GM19043 (cell line): ENCODE measurements at regions not wholly inside any gene's neighbourhood (a gene's known extent, or its start where the extent isn't known, plus 50 kb on each side); places are given as distances from the start of the nearest gene placed in this dataset.
"Not testable (repeated sequence)": the region's sequence is repeated elsewhere in the genome, so short reads cannot be mapped to it uniquely, and the experiment has no call there.

Experiments used
- ATAC-seq: cut with Tn5 transposase; IDR thresholded peaks from one replicate; pipeline ENCODE4 v1.9.1; 2021; ENCODE audit warnings: low read depth; ENCODE audit not compliant: unreplicated experiment

- no peak for ATAC-seq
Observed at GRCh38 chr2:84160453-84160852, 298.6 kb downstream of the SUCLG1 start.

- no peak for ATAC-seq
Observed at GRCh38 chr2:84158605-84159004, 300.5 kb downstream of the SUCLG1 start.

GRCh38 chr2:84152462-84152861 is 306.6 kb downstream of the SUCLG1 start:
- ATAC-seq = no peak

GRCh38 chr2:84144345-84144744 is 314.7 kb downstream of the SUCLG1 start:
- no peak for ATAC-seq

GRCh38 chr2:84137034-84137433 is 322.0 kb downstream of the SUCLG1 start:
- ATAC-seq = no peak

GRCh38 chr2:84132370-84132769 is 326.7 kb downstream of the SUCLG1 start:
- ATAC-seq = no peak

- ATAC-seq = no peak
Observed at GRCh38 chr2:84131278-84131830, 327.7 kb downstream of the SUCLG1 start.

- no peak for ATAC-seq
Observed at GRCh38 chr2:84129018-84129417, 330.1 kb downstream of the SUCLG1 start.

- ATAC-seq = not testable (repeated sequence)
Observed at GRCh38 chr2:84127812-84128211, 331.3 kb downstream of the SUCLG1 start.

- no peak for ATAC-seq
Observed at GRCh38 chr2:84126530-84126929, 332.6 kb downstream of the SUCLG1 start.

GRCh38 chr2:84126084-84126483 is 333.0 kb downstream of the SUCLG1 start:
- ATAC-seq = no peak

- ATAC-seq = no peak
Observed at GRCh38 chr2:84116143-84116542, 342.9 kb downstream of the SUCLG1 start.

- ATAC-seq = peak; percentile 79
Observed at GRCh38 chr2:84115173-84115857, 343.8 kb downstream of the SUCLG1 start.

GRCh38 chr2:84103816-84104527 is 355.1 kb downstream of the SUCLG1 start:
- ATAC-seq = not testable (repeated sequence)

- no peak for ATAC-seq
Observed at GRCh38 chr2:84102274-84102673, 356.8 kb downstream of the SUCLG1 start.

- no peak for ATAC-seq
Observed at GRCh38 chr2:84088656-84089055, 370.4 kb downstream of the SUCLG1 start.

- ATAC-seq = no peak
Observed at GRCh38 chr2:84085562-84085961, 373.5 kb downstream of the SUCLG1 start.

- ATAC-seq = no peak
Observed at GRCh38 chr2:84084856-84085255, 374.2 kb downstream of the SUCLG1 start.

GRCh38 chr2:84083984-84084383 is 375.1 kb downstream of the SUCLG1 start:
- no peak for ATAC-seq

GRCh38 chr2:84078471-84078870 is 380.6 kb downstream of the SUCLG1 start:
- no peak for ATAC-seq

- no peak for ATAC-seq
Observed at GRCh38 chr2:84077496-84077895, 381.6 kb downstream of the SUCLG1 start.

GRCh38 chr2:84071050-84071449 is 388.0 kb downstream of the SUCLG1 start:
- no peak for ATAC-seq
